Thyroid gland (tissue), 4 donors: ENCODE measurements at regions not wholly inside any gene's neighbourhood (a gene's known extent, or its start where the extent isn't known, plus 50 kb on each side); places are given as distances from the start of the nearest gene placed in this dataset.

ENCODE experiments used
- CTCF ChIP-seq, 6 experiments: fragments of 200-600 bp in 3 of 6; fragments of 450-650 bp in 3 of 6; sonication (generic) in 3 of 6; IDR thresholded peaks; one replicate each; pipeline ENCODE4 v1.5.1; 2016 to 2019; ENCODE audit warnings: antibody characterized with exemption in 6 of 6, mild to moderate bottlenecking in 2 of 6, inconsistent platforms in 1 of 6, moderate library complexity in 1 of 6
- POLR2A ChIP-seq, 2 donors: fragments of 450-650 bp; IDR thresholded peaks; one replicate each; pipeline ENCODE4 v1.6.1; 2017; ENCODE audit warnings: antibody characterized with exemption in 2 of 2, mild to moderate bottlenecking in 2 of 2, moderate library complexity in 1 of 2

- TF ChIP-seq CTCF (IDR thresholded peaks at IDR 0.05) = no peak
- TF ChIP-seq POLR2A (IDR thresholded peaks at IDR 0.05) = no peak
Observed at GRCh38 chr5:82473262-82473661, 195.1 kb upstream of the RPS23 start.
